NB4 (cell line): ENCODE measurements at regions not wholly inside any gene's neighbourhood (a gene's known extent, or its start where the extent isn't known, plus 50 kb on each side); places are given as distances from the start of the nearest gene placed in this dataset.

Experiments used
- DNase-seq: peaks from one replicate; pipeline ENCODE4 v3.0.0; 2010; ENCODE audit warnings: low read depth
- H3K4me3 ChIP-seq: one replicate; pipeline ENCODE4 v1.5.1; 2011; ENCODE audit warnings: mild to moderate bottlenecking, low read depth, low read length, moderate library complexity
- CTCF ChIP-seq: IDR thresholded peaks from one replicate; pipeline ENCODE4 v1.5.1; 2012; ENCODE audit warnings: low read depth, low read length
- MYC ChIP-seq: IDR thresholded peaks from 2 replicates; pipeline ENCODE4 v1.6.1; 2011; ENCODE audit warnings: low read depth, low read length
- POLR2A ChIP-seq: IDR thresholded peaks from 2 replicates; pipeline ENCODE4 v1.6.1; 2011; ENCODE audit warnings: mild to moderate bottlenecking; ENCODE audit not compliant: insufficient read length; ENCODE audit errors: extremely low read depth
- TF ChIP-seq, protein P1 (sequence below): IDR thresholded peaks from 2 replicates; pipeline ENCODE4 v1.6.1; 2011; ENCODE audit warnings: low read depth, low read length

GRCh38 chr6:14031516-14031915, 86.1 kb upstream of the CD83 start:
- DNase-seq, result no peak
- no peak overlapping the region for H3K4me3 ChIP-seq
- TF ChIP-seq CTCF (no peak), POLR2A (no peak), MYC (no peak)
- TF ChIP-seq, protein P1, sequence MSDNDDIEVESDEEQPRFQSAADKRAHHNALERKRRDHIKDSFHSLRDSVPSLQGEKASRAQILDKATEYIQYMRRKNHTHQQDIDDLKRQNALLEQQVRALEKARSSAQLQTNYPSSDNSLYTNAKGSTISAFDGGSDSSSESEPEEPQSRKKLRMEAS, result no peak

DNA sequence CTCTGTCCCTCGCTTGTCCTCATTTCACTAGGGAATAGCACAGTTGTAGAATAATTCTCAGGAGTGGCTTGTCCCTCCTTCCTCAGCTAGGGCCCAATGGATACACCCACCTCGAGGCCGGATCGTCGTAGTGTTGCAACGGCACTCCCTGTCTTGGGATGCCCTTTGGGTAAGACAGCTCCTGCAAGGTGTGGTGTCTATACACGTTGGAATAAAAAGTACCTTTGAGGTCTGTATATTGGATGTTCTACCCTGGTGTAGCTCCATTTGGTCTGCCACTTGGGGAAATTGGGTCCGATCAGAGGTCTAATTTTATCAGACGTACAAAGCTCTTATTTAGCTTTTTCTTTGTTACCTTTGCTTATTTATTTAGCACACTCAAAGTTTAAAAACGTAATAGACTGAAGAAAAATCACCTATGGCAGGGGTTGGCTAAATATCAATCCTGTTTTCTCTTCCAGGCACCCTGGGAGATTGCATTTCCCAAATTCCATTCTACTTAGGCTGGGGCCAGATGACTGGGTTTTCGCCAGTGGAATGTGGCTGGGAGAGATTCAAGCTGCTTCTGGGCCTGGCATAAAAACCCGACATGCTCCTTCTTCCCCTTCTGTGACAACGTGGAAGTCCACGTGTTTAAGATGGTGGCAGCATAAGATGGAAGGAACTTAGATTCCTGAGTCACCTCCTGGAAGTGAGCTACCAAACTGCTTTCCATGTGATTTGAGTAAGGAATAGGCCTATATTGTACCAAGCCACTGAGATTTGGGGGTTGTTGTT, 82.3 kb upstream of the CD83 start:
- DNase-seq, result no peak
- TF ChIP-seq, protein P1, result no peak
- TF ChIP-seq CTCF (no peak), MYC (no peak), POLR2A (no peak)
- H3K4me3 ChIP-seq, result no peak overlapping the region

DNA sequence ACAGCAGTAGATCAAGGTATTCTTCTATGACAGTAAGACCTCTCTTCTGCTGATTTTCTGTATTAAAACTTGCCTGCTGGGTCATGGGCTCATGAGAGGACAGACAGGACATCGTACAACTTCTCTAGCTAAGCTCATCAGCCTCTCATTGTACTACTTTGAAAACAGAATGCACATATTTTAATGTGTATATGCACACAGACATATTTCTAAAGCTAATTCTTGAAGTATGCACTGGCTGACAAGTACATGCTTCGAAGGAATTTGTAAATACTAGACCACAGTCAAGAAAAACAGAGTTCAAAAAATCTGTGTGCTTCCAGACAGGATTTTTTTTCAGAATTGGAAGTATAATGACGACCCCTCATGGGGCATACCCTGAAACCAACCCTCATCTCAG, 81.7 kb upstream of the CD83 start:
- DNase-seq, result no peak
- TF ChIP-seq CTCF (no peak), POLR2A (no peak), MYC (no peak)
- TF ChIP-seq, protein P1, result no peak
- no peak overlapping the region for H3K4me3 ChIP-seq

DNA sequence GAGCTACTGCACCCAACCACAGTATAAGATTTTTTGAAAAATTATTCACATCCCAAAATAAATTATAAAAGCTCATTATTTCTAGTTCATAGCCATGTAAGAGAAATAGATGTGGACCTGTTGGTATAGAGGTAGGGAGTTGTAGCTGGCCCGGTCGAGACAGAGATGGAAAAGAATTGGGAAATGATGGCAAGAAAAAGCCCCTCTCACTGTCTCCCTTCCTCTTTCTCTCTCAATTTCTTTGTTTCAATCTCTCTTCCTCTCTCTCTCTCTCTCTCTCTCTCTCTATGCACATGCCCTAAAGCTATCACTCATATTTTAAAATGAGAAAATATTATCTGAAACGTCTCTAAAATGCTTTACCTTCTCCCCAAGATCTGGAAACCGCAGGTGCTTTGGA, 80.7 kb upstream of the CD83 start:
- no peak overlapping the region for H3K4me3 ChIP-seq

DNA sequence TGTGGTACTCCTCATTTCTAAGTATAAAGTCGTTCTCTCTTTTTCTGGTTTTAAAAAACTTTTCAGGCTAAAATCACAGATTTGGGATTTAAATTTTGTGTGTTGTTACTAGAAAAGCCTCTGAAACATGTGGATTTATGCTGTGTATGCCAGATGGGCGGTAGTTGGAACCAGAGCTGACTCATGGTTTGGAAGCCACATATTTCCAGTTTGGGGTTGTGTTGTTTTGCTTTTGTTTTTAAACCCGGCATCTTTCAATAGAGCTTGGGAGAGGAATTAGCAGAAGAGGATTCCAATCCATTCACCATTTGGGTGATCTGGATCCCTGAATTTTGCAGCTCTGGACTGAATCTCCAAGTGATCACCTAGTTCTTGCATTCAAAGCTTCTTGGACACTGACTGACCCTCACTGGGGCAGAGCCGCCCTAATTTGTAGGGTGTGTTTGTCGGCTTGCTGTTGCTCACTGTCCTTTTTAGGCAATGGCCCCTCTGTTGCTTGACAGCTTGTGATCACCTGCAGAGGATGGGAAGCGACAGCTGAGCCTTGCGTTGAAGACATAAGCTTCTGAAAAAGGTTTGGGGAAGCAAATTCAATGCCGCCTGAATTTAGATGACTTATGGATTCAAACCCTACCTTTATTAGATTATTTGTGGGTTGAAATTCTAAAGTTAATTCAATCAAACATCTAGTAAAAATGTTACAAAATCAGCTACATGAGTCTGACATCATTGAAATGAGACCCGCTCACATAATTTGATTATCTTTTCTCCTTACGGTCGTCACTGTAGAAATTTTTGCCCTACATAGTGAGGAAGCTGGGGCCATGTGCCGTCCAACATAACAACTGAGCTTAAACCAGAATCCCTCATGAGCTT, 79.9 kb upstream of the CD83 start:
- H3K4me3 ChIP-seq, result no peak overlapping the region
- no peak for TF ChIP-seq CTCF
- no peak for TF ChIP-seq MYC
- no peak for TF ChIP-seq POLR2A
- TF ChIP-seq, protein P1, result no peak
- DNase-seq, result no peak

More for the DNA sequence above, 80.7 kb upstream of the CD83 start:
- no peak for DNase-seq
- TF ChIP-seq MYC (no peak), CTCF (no peak), POLR2A (no peak)
- TF ChIP-seq, protein P1, result no peak
